Activated CD4-positive, alpha-beta T cell treated with anti-CD3 and anti-CD28 coated beads, Interleukin-2, amount 10 ng/mL, durations not matched to agents 7 days and 5 days (primary cell): ENCODE measurements at regions not wholly inside any gene's neighbourhood (a gene's known extent, or its start where the extent isn't known, plus 50 kb on each side); places are given as distances from the start of the nearest gene placed in this dataset.

Source experiments
- CTCF ChIA-PET: fragments of 350-600 bp; sonication (Branson Sonifier 250); formaldehyde crosslinking; loops from one replicate; lab custom pipeline; 2021; ENCODE audit warnings: antibody characterized with exemption; lab: Charles Lee
- POLR2A ChIA-PET: fragments of 350-600 bp; sonication (Branson Sonifier 250); formaldehyde crosslinking; loops from one replicate; lab custom pipeline; 2021; ENCODE audit warnings: antibody characterized with exemption; lab: Charles Lee
- DNase-seq: peaks from one replicate; pipeline ENCODE4 v3.0.0-alpha.2; 2020
- H3K27ac Mint-ChIP-seq: one replicate; pipeline ENCODE4 v1.8.0; 2021; ENCODE audit warnings: mild to moderate bottlenecking, moderate library complexity, mixed read lengths
- H3K27me3 Mint-ChIP-seq: one replicate; pipeline ENCODE4 v1.8.0; 2021; ENCODE audit warnings: mixed read lengths
- H3K36me3 Mint-ChIP-seq: one replicate; pipeline ENCODE4 v1.8.0; 2021; ENCODE audit warnings: low read depth, mixed read lengths
- H3K4me1 Mint-ChIP-seq: one replicate; pipeline ENCODE4 v1.8.0; 2021; ENCODE audit warnings: mixed read lengths
- H3K4me3 Mint-ChIP-seq: one replicate; pipeline ENCODE4 v1.8.0; 2021; ENCODE audit warnings: mild to moderate bottlenecking, moderate library complexity, mixed read lengths
- H3K9me3 Mint-ChIP-seq: one replicate; pipeline ENCODE4 v1.8.0; 2021; ENCODE audit warnings: mixed read lengths

GRCh38 chr2:188726626-188727247 is 247.4 kb upstream of the COL3A1 start:
- ChIA-PET POLR2A (no interaction called here), CTCF (no interaction called here)
- no peaks in the 10 kb centered on the region for H3K36me3 Mint-ChIP-seq
- no peak overlapping the region for H3K27ac Mint-ChIP-seq
- no peaks in the 10 kb centered on the region for H3K4me1 Mint-ChIP-seq
- H3K4me3 Mint-ChIP-seq, result no peak overlapping the region
- H3K9me3 Mint-ChIP-seq, result no peaks in the 10 kb centered on the region
- no peaks in the 10 kb centered on the region for H3K27me3 Mint-ChIP-seq
- no peak for DNase-seq

- POLR2A ChIA-PET, result no interaction called here
- no peak overlapping the region for H3K27ac Mint-ChIP-seq
Observed at GRCh38 chr2:188727846-188728245, 246.3 kb upstream of the COL3A1 start.

GRCh38 chr2:188734691-188735090 is 239.5 kb upstream of the COL3A1 start:
- Mint-ChIP-seq H3K4me3 (no peak overlapping the region), H3K36me3 (no peaks in the 10 kb centered on the region), H3K4me1 (no peaks in the 10 kb centered on the region), H3K27me3 (no peaks in the 10 kb centered on the region), H3K27ac (no peak overlapping the region), H3K9me3 (no peaks in the 10 kb centered on the region)
- DNase-seq, result no peak
- ChIA-PET CTCF (no interaction called here), POLR2A (no interaction called here)

More at GRCh38 chr2:188727846-188728245, 246.3 kb upstream of the COL3A1 start:
- no peaks in the 10 kb centered on the region for H3K36me3 Mint-ChIP-seq
- no peak for DNase-seq
- H3K4me3 Mint-ChIP-seq, result no peak overlapping the region
- CTCF ChIA-PET, result no interaction called here
- H3K27me3 Mint-ChIP-seq, result no peaks in the 10 kb centered on the region
- no peaks in the 10 kb centered on the region for H3K4me1 Mint-ChIP-seq
- H3K9me3 Mint-ChIP-seq, result no peaks in the 10 kb centered on the region

- POLR2A ChIA-PET, result no interaction called here
- Mint-ChIP-seq H3K27ac (no peak overlapping the region), H3K9me3 (peaks cover 3% of the 10 kb centered on the region), H3K27me3 (no peaks in the 10 kb centered on the region), H3K4me3 (no peak overlapping the region), H3K4me1 (no peaks in the 10 kb centered on the region), H3K36me3 (no peaks in the 10 kb centered on the region)
- CTCF ChIA-PET, result no interaction called here
- no peak for DNase-seq
Observed at GRCh38 chr2:188746727-188747126, 227.4 kb upstream of the COL3A1 start.

- H3K36me3 Mint-ChIP-seq, result no peaks in the 10 kb centered on the region
- no peak overlapping the region for H3K27ac Mint-ChIP-seq
- POLR2A ChIA-PET, result no interaction called here
- no peaks in the 10 kb centered on the region for H3K27me3 Mint-ChIP-seq
- CTCF ChIA-PET, result no interaction called here
- H3K4me3 Mint-ChIP-seq, result no peak overlapping the region
- no peaks in the 10 kb centered on the region for H3K9me3 Mint-ChIP-seq
- no peaks in the 10 kb centered on the region for H3K4me1 Mint-ChIP-seq
- DNase-seq, result no peak
Observed at GRCh38 chr2:188751816-188752215, 222.4 kb upstream of the COL3A1 start.

- CTCF ChIA-PET, result no interaction called here
- Mint-ChIP-seq H3K4me1 (no peaks in the 10 kb centered on the region), H3K9me3 (peaks cover 2% of the 10 kb centered on the region), H3K27me3 (no peaks in the 10 kb centered on the region), H3K27ac (no peak overlapping the region), H3K36me3 (no peaks in the 10 kb centered on the region), H3K4me3 (no peak overlapping the region)
- no peak for DNase-seq
- POLR2A ChIA-PET, result no interaction called here
Observed at GRCh38 chr2:188752311-188752710, 221.9 kb upstream of the COL3A1 start.

GRCh38 chr2:188762151-188762550 is 212.0 kb upstream of the COL3A1 start:
- CTCF ChIA-PET, result no interaction called here
- Mint-ChIP-seq H3K27me3 (no peaks in the 10 kb centered on the region), H3K4me1 (no peaks in the 10 kb centered on the region), H3K9me3 (peaks cover 5% of the 10 kb centered on the region), H3K4me3 (no peak overlapping the region), H3K36me3 (no peaks in the 10 kb centered on the region), H3K27ac (no peak overlapping the region)
- DNase-seq, result no peak
- POLR2A ChIA-PET, result no interaction called here

GRCh38 chr2:188765522-188766470 is 208.4 kb upstream of the COL3A1 start:
- H3K27ac Mint-ChIP-seq, result no peak overlapping the region
- no peaks in the 10 kb centered on the region for H3K4me1 Mint-ChIP-seq
- no peaks in the 10 kb centered on the region for H3K27me3 Mint-ChIP-seq
- H3K36me3 Mint-ChIP-seq, result no peaks in the 10 kb centered on the region
- CTCF ChIA-PET, result no interaction called here
- POLR2A ChIA-PET, result no interaction called here
- no peaks in the 10 kb centered on the region for H3K9me3 Mint-ChIP-seq
- no peak for DNase-seq
- H3K4me3 Mint-ChIP-seq, result no peak overlapping the region

GRCh38 chr2:188766471-188766856 is 207.7 kb upstream of the COL3A1 start:
- H3K27me3 Mint-ChIP-seq, result no peaks in the 10 kb centered on the region
- no peak overlapping the region for H3K4me3 Mint-ChIP-seq
- H3K36me3 Mint-ChIP-seq, result no peaks in the 10 kb centered on the region
- ChIA-PET POLR2A (no interaction called here), CTCF (no interaction called here)
- no peaks in the 10 kb centered on the region for H3K4me1 Mint-ChIP-seq
- no peak for DNase-seq
- H3K27ac Mint-ChIP-seq, result no peak overlapping the region
- no peaks in the 10 kb centered on the region for H3K9me3 Mint-ChIP-seq

GRCh38 chr2:188767176-188767575 is 207.0 kb upstream of the COL3A1 start:
- ChIA-PET POLR2A (no interaction called here), CTCF (no interaction called here)
- H3K9me3 Mint-ChIP-seq, result no peaks in the 10 kb centered on the region
- DNase-seq, result no peak
- H3K36me3 Mint-ChIP-seq, result no peaks in the 10 kb centered on the region
- H3K27me3 Mint-ChIP-seq, result no peaks in the 10 kb centered on the region
- no peaks in the 10 kb centered on the region for H3K4me1 Mint-ChIP-seq
- H3K27ac Mint-ChIP-seq, result no peak overlapping the region
- H3K4me3 Mint-ChIP-seq, result no peak overlapping the region

GRCh38 chr2:188770296-188770695 is 203.9 kb upstream of the COL3A1 start:
- no peak for DNase-seq
- Mint-ChIP-seq H3K4me3 (no peak overlapping the region), H3K27me3 (no peaks in the 10 kb centered on the region), H3K9me3 (no peaks in the 10 kb centered on the region), H3K27ac (no peak overlapping the region), H3K36me3 (no peaks in the 10 kb centered on the region), H3K4me1 (no peaks in the 10 kb centered on the region)
- ChIA-PET CTCF (no interaction called here), POLR2A (no interaction called here)

- H3K4me1 Mint-ChIP-seq, result no peaks in the 10 kb centered on the region
- H3K9me3 Mint-ChIP-seq, result no peaks in the 10 kb centered on the region
- DNase-seq, result no peak
- no peak overlapping the region for H3K4me3 Mint-ChIP-seq
- POLR2A ChIA-PET, result no interaction called here
- H3K27ac Mint-ChIP-seq, result no peak overlapping the region
- no peaks in the 10 kb centered on the region for H3K36me3 Mint-ChIP-seq
- H3K27me3 Mint-ChIP-seq, result no peaks in the 10 kb centered on the region
- CTCF ChIA-PET, result no interaction called here
Observed at GRCh38 chr2:188773075-188773474, 201.1 kb upstream of the COL3A1 start.

GRCh38 chr2:188776634-188777033 is 197.5 kb upstream of the COL3A1 start:
- no peaks in the 10 kb centered on the region for H3K27me3 Mint-ChIP-seq
- H3K27ac Mint-ChIP-seq, result no peak overlapping the region
- no peaks in the 10 kb centered on the region for H3K4me1 Mint-ChIP-seq
- no peaks in the 10 kb centered on the region for H3K36me3 Mint-ChIP-seq
- POLR2A ChIA-PET, result no interaction called here
- H3K4me3 Mint-ChIP-seq, result no peak overlapping the region
- CTCF ChIA-PET, result no interaction called here
- no peaks in the 10 kb centered on the region for H3K9me3 Mint-ChIP-seq
- no peak for DNase-seq
